ENCODE measurements at regions not wholly inside any gene's neighbourhood (a gene's known extent, or its start where the extent isn't known, plus 50 kb on each side); places are given as distances from the start of the nearest gene placed in this dataset.

GRCh38 chr12:59374783-59375182, 221.0 kb upstream of the SLC16A7 start:
- no peak for ATAC-seq (ENCODE audit: low read depth)
- no peak for TF ChIP-seq CTCF (IDR thresholded peaks at IDR 0.05; ENCODE audit: poor library complexity, severe bottlenecking)

GRCh38 chr12:59372956-59373355, 222.9 kb upstream of the SLC16A7 start:
- ATAC-seq (ENCODE audit: low read depth), result peak; percentile 62; the same call in 1 of the 3 replicates
- Histone ChIP-seq H3K9me3 (ENCODE audit: severe bottlenecking) (no peaks in the 10 kb centered on the region), H3K4me1 (ENCODE audit: insufficient read depth, poor library complexity, severe bottlenecking) (no peaks in the 10 kb centered on the region), H3K27me3 (ENCODE audit: insufficient read depth, poor library complexity, severe bottlenecking) (no peaks in the 10 kb centered on the region), H3K36me3 (ENCODE audit: low read depth) (no peaks in the 10 kb centered on the region), H3K27ac (ENCODE audit: poor library complexity, severe bottlenecking) (no peak overlapping the region), H3K4me3 (ENCODE audit: severe bottlenecking) (no peak overlapping the region)
- TF ChIP-seq CTCF (IDR thresholded peaks at IDR 0.05; ENCODE audit: poor library complexity, severe bottlenecking), result peak; percentile 43
- no peak for DNase-seq (ENCODE audit: low spot score)

More at GRCh38 chr12:59374783-59375182, 221.0 kb upstream of the SLC16A7 start:
- Histone ChIP-seq H3K4me1 (ENCODE audit: insufficient read depth, poor library complexity, severe bottlenecking) (no peaks in the 10 kb centered on the region), H3K27me3 (ENCODE audit: insufficient read depth, poor library complexity, severe bottlenecking) (no peaks in the 10 kb centered on the region), H3K27ac (ENCODE audit: poor library complexity, severe bottlenecking) (no peak overlapping the region), H3K9me3 (ENCODE audit: severe bottlenecking) (no peaks in the 10 kb centered on the region), H3K36me3 (ENCODE audit: low read depth) (no peaks in the 10 kb centered on the region), H3K4me3 (ENCODE audit: severe bottlenecking) (no peak overlapping the region)
- DNase-seq (ENCODE audit: low spot score), result no peak

GRCh38 chr12:59370933-59371332, 224.9 kb upstream of the SLC16A7 start:
- Histone ChIP-seq H3K9me3 (ENCODE audit: severe bottlenecking) (no peaks in the 10 kb centered on the region), H3K36me3 (ENCODE audit: low read depth) (no peaks in the 10 kb centered on the region), H3K27me3 (ENCODE audit: insufficient read depth, poor library complexity, severe bottlenecking) (no peaks in the 10 kb centered on the region), H3K4me3 (ENCODE audit: severe bottlenecking) (no peak overlapping the region), H3K27ac (ENCODE audit: poor library complexity, severe bottlenecking) (no peak overlapping the region), H3K4me1 (ENCODE audit: insufficient read depth, poor library complexity, severe bottlenecking) (no peaks in the 10 kb centered on the region)
- ATAC-seq (ENCODE audit: low read depth) (no peak), DNase-seq (ENCODE audit: low spot score) (no peak)
- no peak for TF ChIP-seq CTCF (IDR thresholded peaks at IDR 0.05; ENCODE audit: poor library complexity, severe bottlenecking)

GRCh38 chr12:59365133-59365532, 230.7 kb upstream of the SLC16A7 start:
- no peaks in the 10 kb centered on the region for H3K27me3 ChIP-seq (ENCODE audit: insufficient read depth, poor library complexity, severe bottlenecking)
- H3K9me3 ChIP-seq (ENCODE audit: severe bottlenecking), result no peaks in the 10 kb centered on the region
- no peaks in the 10 kb centered on the region for H3K36me3 ChIP-seq (ENCODE audit: low read depth)
- ATAC-seq (ENCODE audit: low read depth) (no peak), DNase-seq (ENCODE audit: low spot score) (no peak)
- H3K4me1 ChIP-seq (ENCODE audit: insufficient read depth, poor library complexity, severe bottlenecking), result no peaks in the 10 kb centered on the region
- H3K27ac ChIP-seq (ENCODE audit: poor library complexity, severe bottlenecking), result no peak overlapping the region
- TF ChIP-seq CTCF (IDR thresholded peaks at IDR 0.05; ENCODE audit: poor library complexity, severe bottlenecking), result no peak
- H3K4me3 ChIP-seq (ENCODE audit: severe bottlenecking), result no peak overlapping the region

- Histone ChIP-seq H3K27ac (ENCODE audit: poor library complexity, severe bottlenecking) (no peak overlapping the region), H3K9me3 (ENCODE audit: severe bottlenecking) (no peaks in the 10 kb centered on the region), H3K4me3 (ENCODE audit: severe bottlenecking) (no peak overlapping the region), H3K4me1 (ENCODE audit: insufficient read depth, poor library complexity, severe bottlenecking) (peaks cover 8% of the 10 kb centered on the region), H3K36me3 (ENCODE audit: low read depth) (no peaks in the 10 kb centered on the region), H3K27me3 (ENCODE audit: insufficient read depth, poor library complexity, severe bottlenecking) (no peaks in the 10 kb centered on the region)
- TF ChIP-seq CTCF (IDR thresholded peaks at IDR 0.05; ENCODE audit: poor library complexity, severe bottlenecking), result no peak
- no peak for DNase-seq (ENCODE audit: low spot score)
- peak; percentile 41; the same call in 1 of the 3 replicates for ATAC-seq (ENCODE audit: low read depth)
Observed at GRCh38 chr12:59357811-59358210, 238.0 kb upstream of the SLC16A7 start.
